Left colon (tissue), 2 donors: ENCODE measurements at regions not wholly inside any gene's neighbourhood (a gene's known extent, or its start where the extent isn't known, plus 50 kb on each side); places are given as distances from the start of the nearest gene placed in this dataset.
"Not testable (repeated sequence)": the region's sequence is repeated elsewhere in the genome, so short reads cannot be mapped to it uniquely, and the experiment has no call there.

Experiments
- ATAC-seq: fragments of 200-7000 bp; cut with Tn5 transposase; one replicate; pipeline ENCODE4 v1.9.1; 2020; ENCODE audit warnings: mild to moderate bottlenecking, moderate library complexity
- DNase-seq, 2 donors: peaks; one replicate each; pipeline ENCODE4 v3.0.0-alpha.2; 2020
- intact Hi-C, 2 donors: fragments of 100-400 bp; cut with DNase I in 1 of 2; cut with micrococcal nuclease in 1 of 2; formaldehyde crosslinking; loops; one replicate each; pipeline versions ENCODE4 v1.11.2 to v1.14.0; 2022; cut with DNase I, micrococcal nuclease
- donor health status: DM: no; HTN: no; CAD: no.
- donor health status: DM: yes; HTN: yes; CAD: no.

DNA sequence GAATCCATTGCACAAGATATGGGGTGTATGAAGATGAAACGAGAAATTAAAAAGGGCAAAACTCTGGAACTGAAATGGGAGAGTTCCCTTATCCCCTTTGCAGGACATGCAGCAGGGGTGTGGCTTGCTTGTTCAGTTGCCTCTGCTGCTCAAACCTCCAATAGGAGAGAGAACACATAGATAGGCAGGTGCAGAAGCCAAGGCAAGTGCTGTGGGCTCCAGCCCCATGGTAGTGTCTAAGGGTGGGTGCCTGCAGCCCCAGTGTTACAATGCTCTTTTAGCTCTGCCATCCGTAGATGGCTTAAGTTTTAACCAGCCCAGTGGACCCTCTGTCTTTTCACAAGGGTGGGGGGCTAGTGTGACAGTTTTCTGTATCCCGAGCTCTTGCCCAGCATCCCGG, 69.7 kb downstream of the CMAS start:
- intact Hi-C loops: no loop called here

DNA sequence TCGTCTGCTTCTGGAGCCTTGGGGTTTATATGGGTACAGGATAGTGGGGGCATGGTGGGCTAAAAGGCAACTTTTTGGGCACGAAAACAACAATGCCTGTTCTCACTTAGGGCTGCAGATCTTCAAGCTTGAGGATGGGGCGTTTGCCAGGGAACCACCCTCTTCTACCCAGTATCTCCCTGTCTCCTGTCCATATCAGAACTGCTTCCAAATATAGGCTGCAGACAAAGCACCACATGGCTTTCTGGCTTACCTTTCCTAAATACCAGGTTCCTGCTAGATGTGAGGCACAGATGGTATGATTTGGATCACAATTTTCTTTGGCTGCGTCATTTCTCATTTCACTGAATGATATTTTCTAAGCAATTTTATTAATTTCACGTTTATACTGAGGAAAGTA, 70.4 kb downstream of the CMAS start:
- intact Hi-C loops: no loop called here
- ATAC-seq (no peak), DNase-seq (no peak)

More for the DNA sequence above, 69.7 kb downstream of the CMAS start:
- DNase-seq (no peak), ATAC-seq (no peak)

DNA sequence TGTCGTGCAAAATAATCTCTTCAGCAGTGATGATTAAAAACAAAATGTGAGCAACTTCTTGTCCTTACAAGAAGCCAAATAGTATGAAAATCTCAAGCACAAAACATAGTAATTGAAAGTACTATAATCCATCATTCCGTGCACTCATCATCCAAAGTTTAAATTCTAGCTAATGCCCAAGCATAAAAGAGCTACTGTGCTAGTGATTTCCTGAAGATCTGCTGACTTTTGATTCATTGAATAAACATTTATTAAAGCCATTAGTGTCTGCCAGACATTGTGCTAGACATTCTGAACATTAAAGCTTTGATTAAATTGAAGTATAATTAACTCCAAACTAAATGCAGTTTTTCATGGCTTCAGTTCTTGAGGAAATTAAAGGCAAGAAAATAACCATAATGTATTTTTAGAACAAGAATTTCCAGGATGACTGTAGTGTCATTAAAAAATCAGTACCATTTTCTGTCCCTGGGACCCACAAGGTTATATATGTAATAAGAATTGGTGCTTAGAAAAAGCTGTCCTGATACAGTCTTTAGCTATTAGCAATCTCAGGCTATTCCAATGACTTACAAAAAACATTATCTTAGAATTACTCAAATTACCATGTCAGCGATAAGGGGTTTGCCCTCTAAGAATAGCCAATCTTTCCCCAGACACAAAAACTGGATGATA, 71.7 kb downstream of the CMAS start:
- DNase-seq (no peak), ATAC-seq (no peak)
- intact Hi-C loops: no loop called here

DNA sequence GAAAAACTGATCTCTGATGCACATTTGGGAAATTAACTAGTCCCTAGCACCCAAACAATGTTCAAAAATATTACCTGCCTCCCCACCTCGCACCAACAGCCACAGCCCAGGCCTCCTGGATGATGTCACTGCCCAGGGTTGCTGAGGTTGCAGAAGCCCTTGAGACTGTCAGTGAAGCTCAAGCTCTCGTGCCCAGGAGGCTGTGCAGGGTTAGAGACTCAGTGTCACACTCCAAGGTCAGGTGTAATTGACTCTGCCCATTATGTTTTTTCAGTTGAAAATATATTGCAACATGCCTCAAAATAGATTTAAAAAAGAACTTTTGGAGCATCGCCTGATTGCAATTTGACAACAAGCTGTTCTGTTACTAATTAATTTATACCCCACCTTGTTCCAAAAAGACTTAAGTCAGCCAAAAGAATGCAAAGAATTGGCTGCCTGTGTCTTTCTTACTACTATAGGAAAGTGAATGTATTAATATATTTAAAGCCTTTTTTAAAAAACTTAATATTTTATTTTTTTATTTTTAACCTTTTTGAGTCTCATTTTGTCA, 72.3 kb downstream of the CMAS start:
- no peak for DNase-seq
- no peak for ATAC-seq
- intact Hi-C loops: no loop called here

DNA sequence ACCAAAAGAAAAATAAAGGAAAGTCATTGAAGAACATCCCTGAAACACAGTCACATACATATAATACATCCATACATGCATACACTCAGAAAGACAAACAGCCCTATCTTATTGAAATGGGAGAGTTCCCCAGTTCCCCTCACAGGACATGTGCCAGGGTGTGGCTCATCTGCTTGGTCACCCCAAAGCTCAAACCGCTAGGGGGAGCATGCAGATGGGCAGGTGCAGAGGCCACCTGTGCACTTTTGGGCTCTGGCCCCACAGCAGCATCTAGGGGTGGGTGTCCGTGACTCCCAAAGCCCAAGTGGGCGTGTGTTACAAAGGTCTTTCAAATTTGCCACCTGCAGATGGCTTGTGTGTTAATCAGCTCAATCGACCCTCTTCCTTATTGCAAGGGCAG, 75.2 kb downstream of the CMAS start:
- peak in 1 of 2 donors; percentile 44 for DNase-seq
- no peak for ATAC-seq

DNA sequence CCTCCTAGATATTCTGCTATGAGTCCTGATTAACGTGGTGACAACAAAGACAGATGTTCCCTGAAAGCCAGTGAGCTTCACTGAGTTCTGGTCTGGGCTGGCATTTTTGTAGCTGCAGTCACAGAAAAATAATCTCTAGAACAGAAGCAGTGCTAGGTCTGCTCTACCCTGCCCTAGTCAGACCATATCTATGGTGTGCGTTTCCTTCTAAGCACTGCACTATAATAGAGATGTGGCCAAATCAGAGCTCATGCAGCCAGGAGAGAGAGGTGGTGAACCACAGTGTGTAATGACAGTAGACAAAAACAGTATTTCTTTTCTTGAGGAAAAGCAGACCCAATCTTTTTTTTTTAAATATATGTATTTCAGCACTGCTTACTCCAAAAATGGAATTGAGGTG, 76.3 kb downstream of the CMAS start:
- intact Hi-C loops: no loop called here
- DNase-seq: no peak
- ATAC-seq: no peak

More for the DNA sequence above, 75.2 kb downstream of the CMAS start:
- intact Hi-C loops: no loop called here

DNA sequence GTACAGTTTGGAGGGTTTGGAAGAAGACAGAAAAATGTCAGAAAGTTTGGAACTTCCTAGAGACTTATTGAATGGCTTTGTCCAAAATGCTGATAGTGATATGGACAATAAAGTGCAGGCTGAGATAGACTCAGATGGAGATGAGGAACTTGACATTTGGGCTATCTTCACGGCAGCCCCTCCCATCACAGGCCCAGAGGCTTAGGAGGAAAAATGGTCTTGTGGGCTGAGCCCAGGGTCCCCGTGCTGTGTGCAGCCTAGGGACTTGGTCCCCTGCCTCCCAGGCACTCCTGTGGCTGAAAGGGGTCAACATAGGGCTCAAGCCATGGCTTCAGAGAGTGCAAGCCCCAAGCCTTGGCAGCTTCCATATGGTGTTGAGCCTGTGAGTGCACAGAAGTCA, 79.0 kb downstream of the CMAS start:
- intact Hi-C loops: no loop called here
- ATAC-seq (no peak), DNase-seq (no peak)

DNA sequence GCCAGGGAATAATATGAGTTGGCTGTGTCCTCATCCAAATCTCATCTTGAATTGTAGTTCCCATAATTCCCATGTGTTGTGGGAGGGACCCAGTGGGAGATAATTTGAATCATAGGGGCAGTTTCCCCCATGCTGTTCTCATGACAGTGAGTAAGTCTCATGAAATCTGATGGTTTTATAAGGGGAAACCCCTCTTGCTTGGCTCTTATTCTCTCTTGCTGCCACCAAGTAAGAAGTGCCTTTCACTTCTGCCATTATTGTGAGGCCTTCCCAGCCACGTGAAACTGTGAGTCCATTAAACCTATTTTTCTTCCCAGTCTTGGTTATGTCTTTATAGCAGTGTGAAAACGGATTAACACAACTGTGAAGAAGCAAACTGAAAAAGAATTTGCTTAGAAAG, 80.1 kb downstream of the CMAS start:
- ATAC-seq, DNase-seq, intact Hi-C loops: not testable (repeated sequence)

DNA sequence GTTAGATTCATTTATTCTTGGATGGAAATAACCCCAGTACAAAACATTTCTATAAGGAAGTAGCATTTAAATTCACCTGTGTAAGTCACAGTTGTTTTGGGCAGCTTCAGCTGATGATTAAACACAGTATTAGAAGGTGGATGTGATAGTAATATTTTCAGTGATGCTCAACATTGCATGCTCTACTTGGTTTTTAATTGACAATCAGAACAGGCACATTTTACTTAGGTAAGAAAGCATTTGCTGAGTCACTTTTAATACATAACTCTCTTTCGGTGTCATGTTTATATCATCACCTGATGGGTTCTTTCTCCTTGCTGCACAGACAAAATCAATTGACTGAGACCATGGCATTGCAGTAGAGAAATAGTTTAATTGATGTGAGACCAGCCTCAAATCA, 80.7 kb downstream of the CMAS start:
- no peak for ATAC-seq
- DNase-seq: no peak
- intact Hi-C loops: no loop called here

DNA sequence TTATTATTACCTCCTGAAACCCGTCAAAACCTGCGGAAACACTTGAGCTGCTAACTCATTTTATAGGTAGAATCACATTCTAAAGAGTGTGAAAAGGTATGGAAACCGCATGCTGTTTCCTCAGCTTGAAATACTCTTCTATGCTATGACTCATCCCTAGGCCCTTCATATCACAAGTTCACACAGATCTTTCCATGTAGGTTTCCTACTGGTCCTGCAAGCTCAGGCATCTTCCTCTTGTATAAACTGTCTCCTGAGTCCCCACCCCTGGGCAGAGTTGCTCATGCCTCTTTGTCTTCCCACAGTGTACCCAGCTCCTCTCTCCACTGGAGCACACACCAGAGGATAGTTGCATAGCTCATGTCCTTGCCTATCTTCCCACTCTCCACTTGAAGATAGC, 84.7 kb downstream of the CMAS start:
- no peak for ATAC-seq
- DNase-seq: no peak
- intact Hi-C loops: no loop called here

DNA sequence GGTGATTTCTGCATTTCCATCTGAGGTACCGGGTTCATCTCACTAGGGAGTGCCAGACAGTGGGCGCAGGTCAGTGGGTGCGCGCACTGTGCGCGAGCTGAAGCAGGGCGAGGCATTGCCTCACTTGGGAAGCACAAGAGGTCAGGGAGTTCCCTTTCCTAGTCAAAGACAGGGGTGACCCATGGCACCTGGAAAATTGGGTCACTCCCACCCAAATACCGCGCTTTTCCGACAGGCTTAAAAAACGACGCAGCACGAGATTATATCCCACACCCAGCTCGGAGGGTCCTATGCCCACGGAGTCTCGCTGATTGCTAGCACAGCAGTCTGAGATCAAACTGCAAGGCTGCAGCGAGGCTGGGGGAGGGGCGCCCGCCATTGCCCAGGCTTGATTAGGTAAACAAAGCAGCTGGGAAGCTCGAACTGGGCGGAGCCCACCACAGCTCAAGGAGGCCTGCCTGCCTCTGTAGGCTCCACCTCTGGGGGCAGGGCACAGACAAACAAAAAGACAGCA, 90.6 kb downstream of the CMAS start:
- ATAC-seq, DNase-seq, intact Hi-C loops: not testable (repeated sequence)
